K562 (cell line): ENCODE measurements at regions not wholly inside any gene's neighbourhood (a gene's known extent, or its start where the extent isn't known, plus 50 kb on each side); places are given as distances from the start of the nearest gene placed in this dataset.

Experiments used
- CHD2 ChIP-seq: IDR thresholded peaks from 2 replicates; pipeline ENCODE4 v1.6.1; 2011; ENCODE audit warnings: low read depth, low read length
- EZH2 ChIP-seq: IDR thresholded peaks from 2 replicates; pipeline ENCODE4 v1.6.1; 2012; ENCODE audit warnings: low read depth, mild to moderate bottlenecking, inconsistent platforms, low read length, borderline replicate concordance
- MYC ChIP-seq, 2 experiments: fragments of 250-450 bp in 1 of 2; sonication (Bioruptor Pico) in 1 of 2; IDR thresholded peaks; 2 replicates each; pipeline versions ENCODE4 v1.5.1 to v1.6.1; 2012 to 2021; ENCODE audit warnings: low read depth in 2 of 2, borderline replicate concordance in 1 of 2, improper control_type of control experiment in 1 of 2, low read length in 1 of 2, mild to moderate bottlenecking in 1 of 2, moderate library complexity in 1 of 2
- ZBTB7A ChIP-seq: IDR thresholded peaks from 2 replicates; pipeline ENCODE4 v1.6.1; 2011; ENCODE audit warnings: low read depth, mild to moderate bottlenecking, low read length, moderate library complexity, borderline replicate concordance; ENCODE audit not compliant: control insufficient read depth
- TF ChIP-seq, protein P1 (sequence below): fragments of 250-450 bp; sonication (Bioruptor Pico); IDR thresholded peaks from 2 replicates; pipeline ENCODE4 v1.8.0; 2021; ENCODE audit warnings: mild to moderate bottlenecking, moderate library complexity
- TF ChIP-seq, protein P2 (sequence below): sonication (generic); formaldehyde crosslinking; IDR thresholded peaks from 2 replicates; pipeline ENCODE4 v1.8.1; 2023; ENCODE audit warnings: mild to moderate bottlenecking, missing genetic modification reagents
- TF ChIP-seq, protein P3 (sequence below), 2 experiments: fragments of 450-650 bp; formaldehyde crosslinking in 1 of 2; IDR thresholded peaks; 2 replicates each; pipeline versions ENCODE4 v1.4.0 to v1.6.1; 2014 to 2020; ENCODE audit warnings: mild to moderate bottlenecking in 2 of 2, borderline replicate concordance in 1 of 2, low read depth in 1 of 2
- TF ChIP-seq, protein P4 (sequence below), 3 experiments: IDR thresholded peaks in 2 of 3; conservative IDR thresholded peaks in 1 of 3; 2 replicates each; pipeline ENCODE4 v1.5.1; 2011 to 2012; ENCODE audit warnings: low read length in 3 of 3, mild to moderate bottlenecking in 3 of 3, control low read depth in 2 of 3, improper control_type of control experiment in 1 of 3, inconsistent platforms in 1 of 3, low read depth in 1 of 3, mixed read lengths in 1 of 3, moderate library complexity in 1 of 3; ENCODE audit not compliant: insufficient read depth in 2 of 3
- TF ChIP-seq, protein P5 (sequence below): IDR thresholded peaks from 2 replicates; pipeline ENCODE4 v1.6.1; 2016; ENCODE audit warnings: missing genetic modification characterization, missing compliant biosample characterization

DNA sequence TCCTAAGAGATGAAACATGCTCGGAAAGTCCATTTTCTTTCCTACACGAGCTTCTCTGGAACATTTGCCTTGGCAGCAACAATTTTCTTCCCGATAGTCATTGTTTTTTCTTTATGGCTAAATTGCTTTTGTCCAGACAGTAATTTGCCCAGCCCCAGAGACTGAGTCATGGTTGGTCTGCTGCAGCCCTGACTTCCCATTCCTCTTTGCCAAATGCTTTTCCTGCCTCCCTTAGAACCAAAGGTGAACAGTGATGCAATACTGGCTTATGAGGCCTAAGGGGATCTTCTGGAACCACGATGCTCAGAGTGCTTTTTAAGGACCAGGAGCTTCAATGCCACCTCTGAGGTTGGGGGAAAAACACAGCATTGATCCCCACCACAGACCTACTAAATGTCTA, 1599.6 kb upstream of the TMEM132C start:
- TF ChIP-seq, protein P1, sequence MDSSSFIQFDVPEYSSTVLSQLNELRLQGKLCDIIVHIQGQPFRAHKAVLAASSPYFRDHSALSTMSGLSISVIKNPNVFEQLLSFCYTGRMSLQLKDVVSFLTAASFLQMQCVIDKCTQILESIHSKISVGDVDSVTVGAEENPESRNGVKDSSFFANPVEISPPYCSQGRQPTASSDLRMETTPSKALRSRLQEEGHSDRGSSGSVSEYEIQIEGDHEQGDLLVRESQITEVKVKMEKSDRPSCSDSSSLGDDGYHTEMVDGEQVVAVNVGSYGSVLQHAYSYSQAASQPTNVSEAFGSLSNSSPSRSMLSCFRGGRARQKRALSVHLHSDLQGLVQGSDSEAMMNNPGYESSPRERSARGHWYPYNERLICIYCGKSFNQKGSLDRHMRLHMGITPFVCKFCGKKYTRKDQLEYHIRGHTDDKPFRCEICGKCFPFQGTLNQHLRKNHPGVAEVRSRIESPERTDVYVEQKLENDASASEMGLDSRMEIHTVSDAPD: no peak
- TF ChIP-seq CHD2 (no peak), ZBTB7A (no peak), EZH2 (no peak), MYC (IDR thresholded peaks at IDR 0.05; ENCODE audit: low read depth, low read length) (no peak), MYC (CRISPR knock-in tag; IDR thresholded peaks at IDR 0.05; ENCODE audit: borderline replicate concordance, low read depth) (no peak)
- TF ChIP-seq, protein P2, sequence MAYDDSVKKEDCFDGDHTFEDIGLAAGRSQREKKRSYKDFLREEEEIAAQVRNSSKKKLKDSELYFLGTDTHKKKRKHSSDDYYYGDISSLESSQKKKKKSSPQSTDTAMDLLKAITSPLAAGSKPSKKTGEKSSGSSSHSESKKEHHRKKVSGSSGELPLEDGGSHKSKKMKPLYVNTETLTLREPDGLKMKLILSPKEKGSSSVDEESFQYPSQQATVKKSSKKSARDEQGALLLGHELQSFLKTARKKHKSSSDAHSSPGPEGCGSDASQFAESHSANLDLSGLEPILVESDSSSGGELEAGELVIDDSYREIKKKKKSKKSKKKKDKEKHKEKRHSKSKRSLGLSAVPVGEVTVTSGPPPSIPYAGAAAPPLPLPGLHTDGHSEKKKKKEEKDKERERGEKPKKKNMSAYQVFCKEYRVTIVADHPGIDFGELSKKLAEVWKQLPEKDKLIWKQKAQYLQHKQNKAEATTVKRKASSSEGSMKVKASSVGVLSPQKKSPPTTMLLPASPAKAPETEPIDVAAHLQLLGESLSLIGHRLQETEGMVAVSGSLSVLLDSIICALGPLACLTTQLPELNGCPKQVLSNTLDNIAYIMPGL (CRISPR knock-in tag): no peak
- TF ChIP-seq, protein P3, sequence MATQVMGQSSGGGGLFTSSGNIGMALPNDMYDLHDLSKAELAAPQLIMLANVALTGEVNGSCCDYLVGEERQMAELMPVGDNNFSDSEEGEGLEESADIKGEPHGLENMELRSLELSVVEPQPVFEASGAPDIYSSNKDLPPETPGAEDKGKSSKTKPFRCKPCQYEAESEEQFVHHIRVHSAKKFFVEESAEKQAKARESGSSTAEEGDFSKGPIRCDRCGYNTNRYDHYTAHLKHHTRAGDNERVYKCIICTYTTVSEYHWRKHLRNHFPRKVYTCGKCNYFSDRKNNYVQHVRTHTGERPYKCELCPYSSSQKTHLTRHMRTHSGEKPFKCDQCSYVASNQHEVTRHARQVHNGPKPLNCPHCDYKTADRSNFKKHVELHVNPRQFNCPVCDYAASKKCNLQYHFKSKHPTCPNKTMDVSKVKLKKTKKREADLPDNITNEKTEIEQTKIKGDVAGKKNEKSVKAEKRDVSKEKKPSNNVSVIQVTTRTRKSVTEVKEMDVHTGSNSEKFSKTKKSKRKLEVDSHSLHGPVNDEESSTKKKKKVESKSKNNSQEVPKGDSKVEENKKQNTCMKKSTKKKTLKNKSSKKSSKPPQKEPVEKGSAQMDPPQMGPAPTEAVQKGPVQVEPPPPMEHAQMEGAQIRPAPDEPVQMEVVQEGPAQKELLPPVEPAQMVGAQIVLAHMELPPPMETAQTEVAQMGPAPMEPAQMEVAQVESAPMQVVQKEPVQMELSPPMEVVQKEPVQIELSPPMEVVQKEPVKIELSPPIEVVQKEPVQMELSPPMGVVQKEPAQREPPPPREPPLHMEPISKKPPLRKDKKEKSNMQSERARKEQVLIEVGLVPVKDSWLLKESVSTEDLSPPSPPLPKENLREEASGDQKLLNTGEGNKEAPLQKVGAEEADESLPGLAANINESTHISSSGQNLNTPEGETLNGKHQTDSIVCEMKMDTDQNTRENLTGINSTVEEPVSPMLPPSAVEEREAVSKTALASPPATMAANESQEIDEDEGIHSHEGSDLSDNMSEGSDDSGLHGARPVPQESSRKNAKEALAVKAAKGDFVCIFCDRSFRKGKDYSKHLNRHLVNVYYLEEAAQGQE (IDR thresholded peaks at IDR 0.05; ENCODE audit: borderline replicate concordance): no peak
- TF ChIP-seq, protein P3 (CRISPR knock-in tag; IDR thresholded peaks at IDR 0.05; ENCODE audit: low read depth): no peak
- TF ChIP-seq, protein P4, sequence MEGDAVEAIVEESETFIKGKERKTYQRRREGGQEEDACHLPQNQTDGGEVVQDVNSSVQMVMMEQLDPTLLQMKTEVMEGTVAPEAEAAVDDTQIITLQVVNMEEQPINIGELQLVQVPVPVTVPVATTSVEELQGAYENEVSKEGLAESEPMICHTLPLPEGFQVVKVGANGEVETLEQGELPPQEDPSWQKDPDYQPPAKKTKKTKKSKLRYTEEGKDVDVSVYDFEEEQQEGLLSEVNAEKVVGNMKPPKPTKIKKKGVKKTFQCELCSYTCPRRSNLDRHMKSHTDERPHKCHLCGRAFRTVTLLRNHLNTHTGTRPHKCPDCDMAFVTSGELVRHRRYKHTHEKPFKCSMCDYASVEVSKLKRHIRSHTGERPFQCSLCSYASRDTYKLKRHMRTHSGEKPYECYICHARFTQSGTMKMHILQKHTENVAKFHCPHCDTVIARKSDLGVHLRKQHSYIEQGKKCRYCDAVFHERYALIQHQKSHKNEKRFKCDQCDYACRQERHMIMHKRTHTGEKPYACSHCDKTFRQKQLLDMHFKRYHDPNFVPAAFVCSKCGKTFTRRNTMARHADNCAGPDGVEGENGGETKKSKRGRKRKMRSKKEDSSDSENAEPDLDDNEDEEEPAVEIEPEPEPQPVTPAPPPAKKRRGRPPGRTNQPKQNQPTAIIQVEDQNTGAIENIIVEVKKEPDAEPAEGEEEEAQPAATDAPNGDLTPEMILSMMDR (IDR thresholded peaks at IDR 0.05 in 2 of 3, conservative IDR thresholded peaks at IDR 0.05 in 1 of 3; ENCODE audit: insufficient read depth in 2 of 3, low read depth in 1 of 3, low read length in 3 of 3): no peak
- TF ChIP-seq, protein P5, sequence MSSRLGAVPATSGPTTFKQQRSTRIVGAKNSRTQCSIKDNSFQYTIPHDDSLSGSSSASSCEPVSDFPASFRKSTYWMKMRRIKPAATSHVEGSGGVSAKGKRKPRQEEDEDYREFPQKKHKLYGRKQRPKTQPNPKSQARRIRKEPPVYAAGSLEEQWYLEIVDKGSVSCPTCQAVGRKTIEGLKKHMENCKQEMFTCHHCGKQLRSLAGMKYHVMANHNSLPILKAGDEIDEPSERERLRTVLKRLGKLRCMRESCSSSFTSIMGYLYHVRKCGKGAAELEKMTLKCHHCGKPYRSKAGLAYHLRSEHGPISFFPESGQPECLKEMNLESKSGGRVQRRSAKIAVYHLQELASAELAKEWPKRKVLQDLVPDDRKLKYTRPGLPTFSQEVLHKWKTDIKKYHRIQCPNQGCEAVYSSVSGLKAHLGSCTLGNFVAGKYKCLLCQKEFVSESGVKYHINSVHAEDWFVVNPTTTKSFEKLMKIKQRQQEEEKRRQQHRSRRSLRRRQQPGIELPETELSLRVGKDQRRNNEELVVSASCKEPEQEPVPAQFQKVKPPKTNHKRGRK (tag): no peak
